H1 (cell line): ENCODE measurements at regions not wholly inside any gene's neighbourhood (a gene's known extent, or its start where the extent isn't known, plus 50 kb on each side); places are given as distances from the start of the nearest gene placed in this dataset.

Experiments
- TF ChIP-seq, protein P1 (sequence below): IDR thresholded peaks from 2 replicates; pipeline ENCODE4 v1.6.1; 2011; ENCODE audit warnings: low read depth, mild to moderate bottlenecking, low read length; ENCODE audit not compliant: insufficient read depth

GRCh38 chr21:27429710-27430341 is 462.9 kb upstream of the ADAMTS5 start (continued):
- TF ChIP-seq, protein P1, sequence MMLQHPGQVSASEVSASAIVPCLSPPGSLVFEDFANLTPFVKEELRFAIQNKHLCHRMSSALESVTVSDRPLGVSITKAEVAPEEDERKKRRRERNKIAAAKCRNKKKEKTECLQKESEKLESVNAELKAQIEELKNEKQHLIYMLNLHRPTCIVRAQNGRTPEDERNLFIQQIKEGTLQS: no peak
